ENCODE measurements at regions not wholly inside any gene's neighbourhood (a gene's known extent, or its start where the extent isn't known, plus 50 kb on each side); places are given as distances from the start of the nearest gene placed in this dataset.

DNA sequence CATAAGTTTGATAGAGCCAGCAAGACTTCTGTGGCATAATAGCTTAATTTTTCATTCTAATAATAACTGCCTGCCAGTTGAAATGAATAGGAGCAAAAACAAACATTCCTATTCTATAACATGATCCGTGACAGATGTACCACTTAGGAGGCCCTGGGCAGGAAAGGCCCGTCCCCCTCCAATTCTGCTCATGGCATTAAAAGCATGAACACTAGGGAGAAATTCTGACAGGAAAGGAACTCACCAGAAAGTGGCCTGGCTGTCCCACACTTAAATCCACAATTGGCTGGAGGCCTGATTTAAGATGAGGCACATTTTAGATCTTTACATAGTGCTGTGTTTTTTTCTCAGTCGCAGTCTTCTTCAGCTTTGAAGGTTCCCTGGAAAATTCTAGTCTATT is 261.9 kb upstream of the ETAA1 start:
- DNase-seq (ENCODE audit: low read depth, low spot score) (no peak), ATAC-seq (no peak), FAIRE-seq (no peak)
- H3K9ac ChIP-seq (ENCODE audit: control insufficient read depth, insufficient read depth, low read length): no peak overlapping the region
- no peaks in the 10 kb centered on the region for H3K9me3 ChIP-seq (replicated peaks; ENCODE audit: control insufficient read depth, insufficient read depth, low read length)
- CTCF ChIA-PET: no interaction called here
- POLR2A ChIA-PET: no interaction called here
- BruUV-seq (replicated peaks): no TSS peak
- no peaks in the 10 kb centered on the region for H4K20me1 ChIP-seq (ENCODE audit: control insufficient read depth, insufficient read depth)
- no peaks in the 10 kb centered on the region for H3K36me3 ChIP-seq (ENCODE audit: control insufficient read depth in 2 of 2, insufficient read depth in 2 of 2, low read length in 1 of 2)
- intact Hi-C loops (cut with micrococcal nuclease; ENCODE audit: unreplicated experiment) (no loop called here), in situ Hi-C loops (cut with MboI) (no loop called here)
- H3K4me3 ChIP-seq: no peak overlapping the region
- RAD21 ChIA-PET (ENCODE audit: unreplicated experiment): no interaction called here
- SMC1A ChIA-PET (ENCODE audit: uncharacterized antibody, unreplicated experiment): no interaction called here
- no peaks in the 10 kb centered on the region for H3K79me2 ChIP-seq (ENCODE audit: control insufficient read depth, insufficient read depth, low read length)
- no peaks in the 10 kb centered on the region for H3K4me1 ChIP-seq (ENCODE audit: control insufficient read depth, insufficient read depth, low read length)
- no peaks in the 10 kb centered on the region for H3K27me3 ChIP-seq (replicated peaks in 1 of 2; ENCODE audit: control insufficient read depth in 2 of 2, insufficient read depth in 2 of 2, low read length in 1 of 2)
- H2AFZ ChIP-seq (ENCODE audit: control insufficient read depth, low read depth, low read length): no peak overlapping the region
- no peak overlapping the region for H3K4me2 ChIP-seq (ENCODE audit: control insufficient read depth, insufficient read depth)
- 0% methylated on average over 3 of the region's 3 CpGs for WGBS (ENCODE audit: insufficient coverage, insufficient replicate concordance, low lambda C conversion rate, missing lambda C conversion rate)
- H3K27ac ChIP-seq (ENCODE audit: control insufficient read depth, insufficient read depth): no peak overlapping the region
- TF ChIP-seq NRF1 (conservative IDR thresholded peaks at IDR 0.05; ENCODE audit: low read depth, low read length) (no peak), IKZF1 (conservative IDR thresholded peaks at IDR 0.05) (no peak), FOXK2 (IDR thresholded peaks at IDR 0.05) (no peak), POLR2AphosphoS5 (IDR thresholded peaks at IDR 0.05; ENCODE audit: low read length) (no peak), PRDM15 (CRISPR knock-in tag; IDR thresholded peaks at IDR 0.05) (no peak), ZZZ3 (IDR thresholded peaks at IDR 0.05; ENCODE audit: control insufficient read depth, insufficient read length, low read depth) (no peak), ATF2 (IDR thresholded peaks at IDR 0.05; ENCODE audit: low read length) (no peak), BCL3 (IDR thresholded peaks at IDR 0.05; ENCODE audit: borderline replicate concordance, insufficient read depth, low read depth, low read length, poor library complexity, severe bottlenecking) (no peak), ZBED1 (IDR thresholded peaks at IDR 0.05; ENCODE audit: borderline replicate concordance) (no peak), MLLT1 (IDR thresholded peaks at IDR 0.05) (no peak), RUNX3 (IDR thresholded peaks at IDR 0.05; ENCODE audit: low read length) (no peak), EGR1 (IDR thresholded peaks at IDR 0.05; ENCODE audit: borderline replicate concordance in 1 of 2, low read depth in 2 of 2, low read length in 2 of 2) (no peak)
- TF ChIP-seq, protein P1, sequence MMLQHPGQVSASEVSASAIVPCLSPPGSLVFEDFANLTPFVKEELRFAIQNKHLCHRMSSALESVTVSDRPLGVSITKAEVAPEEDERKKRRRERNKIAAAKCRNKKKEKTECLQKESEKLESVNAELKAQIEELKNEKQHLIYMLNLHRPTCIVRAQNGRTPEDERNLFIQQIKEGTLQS (IDR thresholded peaks at IDR 0.05; ENCODE audit: borderline replicate concordance, extremely low read depth, low read depth, low read length): no peak
- TF ChIP-seq, protein P2, sequence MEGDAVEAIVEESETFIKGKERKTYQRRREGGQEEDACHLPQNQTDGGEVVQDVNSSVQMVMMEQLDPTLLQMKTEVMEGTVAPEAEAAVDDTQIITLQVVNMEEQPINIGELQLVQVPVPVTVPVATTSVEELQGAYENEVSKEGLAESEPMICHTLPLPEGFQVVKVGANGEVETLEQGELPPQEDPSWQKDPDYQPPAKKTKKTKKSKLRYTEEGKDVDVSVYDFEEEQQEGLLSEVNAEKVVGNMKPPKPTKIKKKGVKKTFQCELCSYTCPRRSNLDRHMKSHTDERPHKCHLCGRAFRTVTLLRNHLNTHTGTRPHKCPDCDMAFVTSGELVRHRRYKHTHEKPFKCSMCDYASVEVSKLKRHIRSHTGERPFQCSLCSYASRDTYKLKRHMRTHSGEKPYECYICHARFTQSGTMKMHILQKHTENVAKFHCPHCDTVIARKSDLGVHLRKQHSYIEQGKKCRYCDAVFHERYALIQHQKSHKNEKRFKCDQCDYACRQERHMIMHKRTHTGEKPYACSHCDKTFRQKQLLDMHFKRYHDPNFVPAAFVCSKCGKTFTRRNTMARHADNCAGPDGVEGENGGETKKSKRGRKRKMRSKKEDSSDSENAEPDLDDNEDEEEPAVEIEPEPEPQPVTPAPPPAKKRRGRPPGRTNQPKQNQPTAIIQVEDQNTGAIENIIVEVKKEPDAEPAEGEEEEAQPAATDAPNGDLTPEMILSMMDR (IDR thresholded peaks at IDR 0.05 in 2 of 3, conservative IDR thresholded peaks at IDR 0.05 in 1 of 3; ENCODE audit: control insufficient read depth in 2 of 3, extremely low read depth in 1 of 3, insufficient read depth in 1 of 3, low read depth in 3 of 3, low read length in 3 of 3): no peak

All from GM12878 (cell line).